CD8-positive, alpha-beta memory T cell (primary cell): ENCODE measurements at regions not wholly inside any gene's neighbourhood (a gene's known extent, or its start where the extent isn't known, plus 50 kb on each side); places are given as distances from the start of the nearest gene placed in this dataset.

ENCODE experiments used
- CTCF ChIA-PET: fragments of 350-600 bp; sonication (Branson Sonifier 250); formaldehyde crosslinking; loops from one replicate; lab custom pipeline; 2021; ENCODE audit warnings: antibody characterized with exemption; lab: Charles Lee
- POLR2A ChIA-PET: fragments of 350-600 bp; sonication (Branson Sonifier 250); formaldehyde crosslinking; loops from one replicate; lab custom pipeline; 2021; ENCODE audit warnings: antibody characterized with exemption; lab: Charles Lee
- DNase-seq, 5 donors: peaks; one replicate each; pipeline versions ENCODE4 v3.0.0 to v3.0.0-alpha.2; 2020 to 2022; ENCODE audit warnings: mixed read lengths in 1 of 5
- H3K27ac ChIP-seq: one replicate; pipeline ENCODE4 v1.7.0; 2013; ENCODE audit warnings: low read depth, mild to moderate bottlenecking, low read length, moderate library complexity
- H3K27me3 ChIP-seq: 2 replicates; pipeline ENCODE4 v1.7.0; 2013; ENCODE audit warnings: low read length, mild to moderate bottlenecking; ENCODE audit not compliant: insufficient read depth, poor library complexity, severe bottlenecking
- H3K36me3 ChIP-seq: 2 replicates; pipeline ENCODE4 v1.7.0; 2013; ENCODE audit warnings: mild to moderate bottlenecking, low read length, moderate library complexity; ENCODE audit not compliant: insufficient read depth
- H3K4me1 ChIP-seq: 2 replicates; pipeline ENCODE4 v1.7.0; 2013; ENCODE audit warnings: mild to moderate bottlenecking, low read length, moderate library complexity; ENCODE audit not compliant: insufficient read depth
- H3K4me3 ChIP-seq: 2 replicates; pipeline ENCODE4 v1.7.0; 2013; ENCODE audit warnings: mild to moderate bottlenecking, low read length
- H3K9me3 ChIP-seq: 2 replicates; pipeline ENCODE4 v1.7.0; 2013; ENCODE audit warnings: mild to moderate bottlenecking, low read length
- H3K27ac Mint-ChIP-seq, 8 donors: one replicate each; pipeline ENCODE4 v1.8.0; 2020 to 2021; ENCODE audit warnings: mixed read lengths in 8 of 8, mild to moderate bottlenecking in 6 of 8, inconsistent platforms in 3 of 8, moderate library complexity in 3 of 8
- H3K27me3 Mint-ChIP-seq, 2 donors: one replicate each; pipeline ENCODE4 v1.8.0; 2020 to 2021; ENCODE audit warnings: mixed read lengths in 2 of 2, mild to moderate bottlenecking in 1 of 2, moderate library complexity in 1 of 2
- H3K36me3 Mint-ChIP-seq, 3 donors: one replicate each; pipeline ENCODE4 v1.8.0; 2020 to 2021; ENCODE audit warnings: mixed read lengths in 3 of 3, inconsistent platforms in 1 of 3, mild to moderate bottlenecking in 1 of 3
- H3K4me1 Mint-ChIP-seq, 3 donors: one replicate each; pipeline ENCODE4 v1.8.0; 2020 to 2021; ENCODE audit warnings: mixed read lengths in 3 of 3, inconsistent platforms in 1 of 3, mild to moderate bottlenecking in 1 of 3
- H3K4me3 Mint-ChIP-seq, 7 donors: one replicate each; pipeline ENCODE4 v1.8.0; 2020 to 2021; ENCODE audit warnings: mixed read lengths in 7 of 7, mild to moderate bottlenecking in 6 of 7, moderate library complexity in 4 of 7, inconsistent platforms in 2 of 7
- H3K9me3 Mint-ChIP-seq, 5 donors: one replicate each; pipeline ENCODE4 v1.8.0; 2020 to 2022; ENCODE audit warnings: mixed read lengths in 5 of 5, mild to moderate bottlenecking in 3 of 5, moderate library complexity in 2 of 5, inconsistent platforms in 1 of 5

DNA sequence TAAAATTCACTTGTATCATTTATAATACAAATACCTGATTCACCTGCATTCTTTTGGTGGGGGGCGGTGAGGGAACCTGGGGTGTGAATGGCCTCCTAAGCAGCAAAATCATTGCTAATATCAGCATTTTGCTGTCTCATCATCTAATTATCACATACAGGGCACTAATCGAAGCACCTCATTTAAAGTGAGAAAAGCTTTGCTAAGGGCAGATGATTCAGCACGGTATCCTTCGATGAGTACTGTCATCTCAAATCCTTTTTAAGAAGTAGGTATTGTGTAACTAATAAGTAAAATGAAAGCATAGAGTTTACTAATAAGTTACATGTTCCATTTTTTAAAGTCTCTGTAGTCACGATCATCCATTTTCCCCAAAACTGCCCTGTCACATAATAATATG lies 278.1 kb upstream of the SOX5 start:
- CTCF ChIA-PET, result no interaction called here

GRCh38 chr12:24226745-24227350 lies 277.4 kb upstream of the SOX5 start:
- no peaks in the 10 kb centered on the region for H3K36me3 Mint-ChIP-seq
- CTCF ChIA-PET, result no interaction called here
- Histone ChIP-seq H3K27me3 (no peaks in the 10 kb centered on the region), H3K4me1 (no peaks in the 10 kb centered on the region), H3K4me3 (no peak overlapping the region), H3K27ac (no peak overlapping the region), H3K9me3 (no peaks in the 10 kb centered on the region), H3K36me3 (no peaks in the 10 kb centered on the region)
- peaks cover 0 to 1% of the 10 kb centered on the region in 2 donors for H3K27me3 Mint-ChIP-seq
- no peak for DNase-seq
- H3K4me1 Mint-ChIP-seq, result no peaks in the 10 kb centered on the region
- POLR2A ChIA-PET, result no interaction called here
- no peak overlapping the region for H3K4me3 Mint-ChIP-seq
- H3K9me3 Mint-ChIP-seq, result peaks cover 0 to 5% (median 0%) of the 10 kb centered on the region in 5 donors
- no peak overlapping the region for H3K27ac Mint-ChIP-seq

More for the DNA sequence above, 278.1 kb upstream of the SOX5 start:
- Mint-ChIP-seq H3K27ac (no peak overlapping the region), H3K9me3 (peaks cover 0 to 5% (median 0%) of the 10 kb centered on the region in 5 donors), H3K4me1 (no peaks in the 10 kb centered on the region), H3K4me3 (no peak overlapping the region), H3K27me3 (peaks cover 0 to 1% of the 10 kb centered on the region in 2 donors), H3K36me3 (no peaks in the 10 kb centered on the region)
- Histone ChIP-seq H3K4me3 (no peak overlapping the region), H3K36me3 (no peaks in the 10 kb centered on the region), H3K9me3 (no peaks in the 10 kb centered on the region), H3K4me1 (no peaks in the 10 kb centered on the region), H3K27me3 (no peaks in the 10 kb centered on the region), H3K27ac (no peak overlapping the region)
- DNase-seq, result no peak
- POLR2A ChIA-PET, result no interaction called here

GRCh38 chr12:24224401-24224800 lies 274.9 kb upstream of the SOX5 start:
- Mint-ChIP-seq H3K36me3 (no peaks in the 10 kb centered on the region), H3K9me3 (peaks cover 0 to 5% (median 0%) of the 10 kb centered on the region in 5 donors)

DNA sequence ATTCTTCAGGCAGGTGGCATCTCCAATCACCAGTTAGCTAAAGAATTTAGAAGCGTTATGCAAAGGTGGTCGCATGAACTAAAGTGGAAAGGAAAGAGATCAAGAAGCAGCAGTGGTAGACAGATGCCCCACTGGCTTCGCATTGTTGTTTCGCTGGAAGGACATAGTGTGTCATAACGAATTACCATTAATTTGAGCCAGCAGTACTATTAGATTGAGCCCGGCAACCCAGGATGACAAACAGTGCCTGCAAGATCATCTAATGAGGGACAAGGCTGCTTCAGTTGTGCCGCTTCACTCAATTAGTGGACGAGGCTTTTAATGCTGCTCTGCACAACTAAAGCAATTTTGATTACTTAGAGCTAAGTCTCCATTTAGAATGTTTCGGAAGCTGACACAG lies 274.5 kb upstream of the SOX5 start:
- no peak overlapping the region for H3K4me3 Mint-ChIP-seq
- no peaks in the 10 kb centered on the region for H3K4me1 Mint-ChIP-seq
- H3K27ac Mint-ChIP-seq, result no peak overlapping the region
- no peaks in the 10 kb centered on the region for H3K4me1 ChIP-seq
- POLR2A ChIA-PET, result no interaction called here
- peaks cover 0 to 1% of the 10 kb centered on the region in 2 donors for H3K27me3 Mint-ChIP-seq
- H3K27me3 ChIP-seq, result no peaks in the 10 kb centered on the region
- CTCF ChIA-PET, result no interaction called here
- no peaks in the 10 kb centered on the region for H3K36me3 ChIP-seq
- H3K36me3 Mint-ChIP-seq, result no peaks in the 10 kb centered on the region
- no peak for DNase-seq
- no peak overlapping the region for H3K4me3 ChIP-seq
- no peaks in the 10 kb centered on the region for H3K9me3 ChIP-seq
- H3K9me3 Mint-ChIP-seq, result peaks cover 0 to 4% (median under 1%) of the 10 kb centered on the region in 5 donors
- no peak overlapping the region for H3K27ac ChIP-seq

More at GRCh38 chr12:24224401-24224800, 274.9 kb upstream of the SOX5 start:
- no peak for DNase-seq
- no peak overlapping the region for H3K27ac Mint-ChIP-seq
- H3K27me3 Mint-ChIP-seq, result peaks cover 0 to 1% of the 10 kb centered on the region in 2 donors
- no peaks in the 10 kb centered on the region for H3K9me3 ChIP-seq
- ChIA-PET POLR2A (no interaction called here), CTCF (no interaction called here)
- no peak overlapping the region for H3K27ac ChIP-seq
- H3K4me3 ChIP-seq, result no peak overlapping the region
- no peaks in the 10 kb centered on the region for H3K4me1 ChIP-seq
- H3K4me3 Mint-ChIP-seq, result no peak overlapping the region
- H3K36me3 ChIP-seq, result no peaks in the 10 kb centered on the region
- no peaks in the 10 kb centered on the region for H3K27me3 ChIP-seq
- H3K4me1 Mint-ChIP-seq, result no peaks in the 10 kb centered on the region

DNA sequence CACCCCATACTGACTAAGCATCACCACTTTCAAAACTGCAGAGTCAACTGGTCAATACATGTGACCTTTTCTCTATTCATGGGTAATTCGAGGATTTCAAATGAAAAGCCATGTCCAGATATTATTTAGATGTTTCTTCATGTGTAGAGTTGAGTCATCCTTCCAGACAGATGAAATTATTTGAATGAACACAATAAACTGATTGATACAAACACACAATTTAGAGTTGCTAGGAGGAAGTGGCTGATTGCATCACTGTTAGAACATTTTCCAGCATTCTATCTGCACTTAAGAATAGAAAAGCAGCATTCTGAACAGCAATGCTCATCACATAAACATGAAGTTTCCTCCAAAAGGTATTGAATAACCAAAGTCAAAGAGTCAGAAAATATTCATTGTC lies 273.5 kb upstream of the SOX5 start:
- Mint-ChIP-seq H3K27me3 (peaks cover 0 to 1% of the 10 kb centered on the region in 2 donors), H3K36me3 (no peaks in the 10 kb centered on the region), H3K27ac (no peak overlapping the region), H3K9me3 (peaks cover 0 to 6% (median 0%) of the 10 kb centered on the region in 5 donors), H3K4me3 (no peak overlapping the region), H3K4me1 (no peaks in the 10 kb centered on the region)
- ChIA-PET POLR2A (no interaction called here), CTCF (no interaction called here)
- no peaks in the 10 kb centered on the region for H3K4me1 ChIP-seq
- H3K36me3 ChIP-seq, result no peaks in the 10 kb centered on the region
- H3K27ac ChIP-seq, result no peak overlapping the region
- no peaks in the 10 kb centered on the region for H3K27me3 ChIP-seq
- no peak for DNase-seq
- no peak overlapping the region for H3K4me3 ChIP-seq
- no peaks in the 10 kb centered on the region for H3K9me3 ChIP-seq

GRCh38 chr12:24212496-24212895 lies 263.0 kb upstream of the SOX5 start:
- ChIA-PET POLR2A (no interaction called here), CTCF (no interaction called here)
- Histone ChIP-seq H3K36me3 (no peaks in the 10 kb centered on the region), H3K27me3 (no peaks in the 10 kb centered on the region), H3K9me3 (no peaks in the 10 kb centered on the region), H3K4me3 (no peak overlapping the region), H3K4me1 (no peaks in the 10 kb centered on the region), H3K27ac (no peak overlapping the region)
- Mint-ChIP-seq H3K27ac (no peak overlapping the region), H3K4me3 (no peak overlapping the region), H3K27me3 (no peaks in the 10 kb centered on the region), H3K9me3 (peaks cover 0 to 2% (median 1%) of the 10 kb centered on the region in 5 donors), H3K4me1 (no peaks in the 10 kb centered on the region), H3K36me3 (no peaks in the 10 kb centered on the region)
- no peak for DNase-seq

GRCh38 chr12:24206621-24207020 lies 257.2 kb upstream of the SOX5 start:
- CTCF ChIA-PET, result no interaction called here
- POLR2A ChIA-PET, result no interaction called here
- H3K36me3 ChIP-seq, result no peaks in the 10 kb centered on the region
- Mint-ChIP-seq H3K4me3 (no peak overlapping the region), H3K4me1 (no peaks in the 10 kb centered on the region), H3K36me3 (no peaks in the 10 kb centered on the region), H3K9me3 (peaks cover 0 to 7% (median 5%) of the 10 kb centered on the region in 5 donors), H3K27ac (no peak overlapping the region), H3K27me3 (peaks cover 0 to 2% of the 10 kb centered on the region in 2 donors)
- no peak overlapping the region for H3K4me3 ChIP-seq
- no peaks in the 10 kb centered on the region for H3K4me1 ChIP-seq
- no peaks in the 10 kb centered on the region for H3K27me3 ChIP-seq
- no peaks in the 10 kb centered on the region for H3K9me3 ChIP-seq
- no peak overlapping the region for H3K27ac ChIP-seq
- DNase-seq, result no peak

- no peak for DNase-seq
- Mint-ChIP-seq H3K27me3 (peaks cover 0 to 2% of the 10 kb centered on the region in 2 donors), H3K4me1 (no peaks in the 10 kb centered on the region), H3K27ac (no peak overlapping the region), H3K9me3 (peaks cover 0 to 7% (median 3%) of the 10 kb centered on the region in 5 donors), H3K4me3 (no peak overlapping the region), H3K36me3 (no peaks in the 10 kb centered on the region)
- no peak overlapping the region for H3K4me3 ChIP-seq
- H3K36me3 ChIP-seq, result no peaks in the 10 kb centered on the region
- ChIA-PET POLR2A (no interaction called here), CTCF (interaction anchor here (1.1 kb wide), 1 partner anchor 10 kb away, joined by 3 read pairs; no protein-coding TSS in a partner anchor)
- H3K27ac ChIP-seq, result no peak overlapping the region
- no peaks in the 10 kb centered on the region for H3K9me3 ChIP-seq
- no peaks in the 10 kb centered on the region for H3K4me1 ChIP-seq
- no peaks in the 10 kb centered on the region for H3K27me3 ChIP-seq
Observed at GRCh38 chr12:24201258-24201970, 251.9 kb upstream of the SOX5 start.
